Pancreas (tissue), 10 donors: ENCODE measurements at regions not wholly inside any gene's neighbourhood (a gene's known extent, or its start where the extent isn't known, plus 50 kb on each side); places are given as distances from the start of the nearest gene placed in this dataset.

Experiments used
- ATAC-seq, 4 donors: fragments of 200-7000 bp; cut with Tn5 transposase; one replicate each; pipeline versions ENCODE4 v1.8.0 to v1.9.1; 2020; ENCODE audit warnings: mild to moderate bottlenecking in 4 of 4, moderate library complexity in 4 of 4
- DNase-seq, 6 donors: peaks; one replicate each; pipeline ENCODE4 v3.0.0-alpha.2; 2020
- FAIRE-seq: peaks from 2 replicates; lab custom pipeline; 2012; peaks lifted over from hg19 to GRCh38; lab: Jason Lieb, UNC
- H3K27ac ChIP-seq, 4 donors: fragments of 200-600 bp; sonication (generic); 1 replicate in 3 of 4; 2 replicates in 1 of 4; pipeline versions ENCODE4 v1.5.0 to v1.8.0; 2020
- H3K27me3 ChIP-seq, 4 donors: fragments of 200-600 bp; one replicate each; pipeline ENCODE4 v1.8.0; 2021
- H3K36me3 ChIP-seq, 3 donors: fragments of 200-600 bp; sonication (generic) in 1 of 3; one replicate each; pipeline versions ENCODE4 v1.5.0 to v1.8.0; 2020 to 2021
- H3K4me1 ChIP-seq, 3 donors: fragments of 200-600 bp; one replicate each; pipeline ENCODE4 v1.8.0; 2021
- H3K4me3 ChIP-seq, 4 donors: fragments of 200-600 bp; sonication (generic) in 2 of 4; one replicate each; pipeline versions ENCODE4 v1.5.0 to v1.8.0; 2020 to 2021
- H3K9me3 ChIP-seq, 4 donors: fragments of 200-600 bp; one replicate each; pipeline ENCODE4 v1.8.0; 2021
- WGBS, 2 donors: extraction: QIAGEN DNeasy Blood & Tissue Kit; methylation state at CpG; one replicate each; pipeline ENCODE4 v1.1.7; 2013; 5-methylcytosine and 5-hydroxymethylcytosine counted together
- intact Hi-C, 3 donors: fragments of 100-400 bp; cut with DNase I; formaldehyde crosslinking; loops; one replicate each; pipeline versions ENCODE4 v1.11.1 to v1.14.2; 2022
- TF ChIP-seq, protein P1 (sequence below), 4 donors: fragments of 200-600 bp; sonication (generic) in 3 of 4; IDR thresholded peaks; one replicate each; pipeline versions ENCODE4 v1.5.0 to v1.8.0; 2021; ENCODE audit warnings: antibody characterized with exemption in 4 of 4
- donor health status: healthy with polysubstance abuse.
- donor health status: DM: no; HTN: no; CAD: no; lungs with moderate emphysema.
- donor health status: DM: no; HTN: no; CAD: no.
- donor health status: control.
- donor health status: control.
- donor health status: Bipolar disorder and iron deficiency.
- donor health status: DM: yes; HTN: yes; CAD: no.
- donor health status: DM: no; HTN: no; CAD: no.
- donor health status: DM: no; HTN: no; CAD: no.
- donor health status: DM: yes; HTN: yes; CAD: no.

- TF ChIP-seq, protein P1, sequence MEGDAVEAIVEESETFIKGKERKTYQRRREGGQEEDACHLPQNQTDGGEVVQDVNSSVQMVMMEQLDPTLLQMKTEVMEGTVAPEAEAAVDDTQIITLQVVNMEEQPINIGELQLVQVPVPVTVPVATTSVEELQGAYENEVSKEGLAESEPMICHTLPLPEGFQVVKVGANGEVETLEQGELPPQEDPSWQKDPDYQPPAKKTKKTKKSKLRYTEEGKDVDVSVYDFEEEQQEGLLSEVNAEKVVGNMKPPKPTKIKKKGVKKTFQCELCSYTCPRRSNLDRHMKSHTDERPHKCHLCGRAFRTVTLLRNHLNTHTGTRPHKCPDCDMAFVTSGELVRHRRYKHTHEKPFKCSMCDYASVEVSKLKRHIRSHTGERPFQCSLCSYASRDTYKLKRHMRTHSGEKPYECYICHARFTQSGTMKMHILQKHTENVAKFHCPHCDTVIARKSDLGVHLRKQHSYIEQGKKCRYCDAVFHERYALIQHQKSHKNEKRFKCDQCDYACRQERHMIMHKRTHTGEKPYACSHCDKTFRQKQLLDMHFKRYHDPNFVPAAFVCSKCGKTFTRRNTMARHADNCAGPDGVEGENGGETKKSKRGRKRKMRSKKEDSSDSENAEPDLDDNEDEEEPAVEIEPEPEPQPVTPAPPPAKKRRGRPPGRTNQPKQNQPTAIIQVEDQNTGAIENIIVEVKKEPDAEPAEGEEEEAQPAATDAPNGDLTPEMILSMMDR (IDR thresholded peaks at IDR 0.05): no peak
- Histone ChIP-seq H3K4me3 (no peak overlapping the region), H3K9me3 (no peaks in the 10 kb centered on the region), H3K27ac (no peak overlapping the region), H3K27me3 (no peaks in the 10 kb centered on the region), H3K36me3 (no peaks in the 10 kb centered on the region), H3K4me1 (peaks cover 0 to under 1% (median 0%) of the 10 kb centered on the region in 3 donors)
- intact Hi-C loops: no loop called here
- ATAC-seq: no peak
- no peak for FAIRE-seq
- 87 to 97% methylated on average over 3 of the region's 3 CpGs for WGBS, 2 donors
- DNase-seq: no peak
These were observed 556.7 kb upstream of the TMPRSS15 start for GRCh38 chr21:18960306-18960705.

GRCh38 chr21:18970416-18970815 lies 566.8 kb upstream of the TMPRSS15 start:
- Histone ChIP-seq H3K9me3 (no peaks in the 10 kb centered on the region), H3K4me3 (no peak overlapping the region), H3K27me3 (no peaks in the 10 kb centered on the region), H3K27ac (no peak overlapping the region), H3K4me1 (no peaks in the 10 kb centered on the region), H3K36me3 (no peaks in the 10 kb centered on the region)
- WGBS, 2 donors: 58 to 63% methylated on average over 1 of the region's 1 CpG
- intact Hi-C loops: no loop called here
- FAIRE-seq: no peak
- TF ChIP-seq, protein P1 (IDR thresholded peaks at IDR 0.05): no peak
- no peak for DNase-seq
- no peak for ATAC-seq

DNA sequence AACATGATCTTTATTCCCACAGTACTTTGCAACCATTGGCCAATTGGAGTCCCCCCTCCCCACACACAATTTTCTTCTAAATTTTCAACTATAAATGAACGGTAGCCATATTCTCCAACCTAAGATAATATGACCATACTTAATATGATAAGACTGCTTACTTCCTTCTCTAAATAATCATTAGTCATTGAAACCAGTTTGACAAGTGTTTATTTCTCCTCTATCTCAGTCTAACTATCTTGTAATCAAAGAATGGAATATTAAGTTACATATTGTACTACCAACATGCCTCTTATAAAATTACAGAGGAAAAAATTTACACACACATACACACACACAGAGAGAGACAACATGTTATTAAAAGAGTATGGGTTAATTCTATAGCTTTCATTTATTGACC lies 567.4 kb upstream of the TMPRSS15 start:
- no peak for DNase-seq
- Histone ChIP-seq H3K27me3 (no peaks in the 10 kb centered on the region), H3K36me3 (no peaks in the 10 kb centered on the region), H3K4me3 (no peak overlapping the region), H3K9me3 (no peaks in the 10 kb centered on the region), H3K27ac (no peak overlapping the region), H3K4me1 (no peaks in the 10 kb centered on the region)
- WGBS, 2 donors: 3 to 9% methylated on average over 1 of the region's 1 CpG
- no peak for FAIRE-seq
- no peak for ATAC-seq
- intact Hi-C loops: no loop called here
- TF ChIP-seq, protein P1 (IDR thresholded peaks at IDR 0.05): no peak

GRCh38 chr21:18985584-18985983 lies 582.0 kb upstream of the TMPRSS15 start:
- no peak overlapping the region for H3K27ac ChIP-seq
- DNase-seq: no peak
- H3K4me1 ChIP-seq: no peaks in the 10 kb centered on the region
- intact Hi-C loops: no loop called here
- no peaks in the 10 kb centered on the region for H3K9me3 ChIP-seq
- no peak overlapping the region for H3K4me3 ChIP-seq
- H3K27me3 ChIP-seq: no peaks in the 10 kb centered on the region
- no peaks in the 10 kb centered on the region for H3K36me3 ChIP-seq
- TF ChIP-seq, protein P1 (IDR thresholded peaks at IDR 0.05): no peak
- no peak for ATAC-seq
- no peak for FAIRE-seq

DNA sequence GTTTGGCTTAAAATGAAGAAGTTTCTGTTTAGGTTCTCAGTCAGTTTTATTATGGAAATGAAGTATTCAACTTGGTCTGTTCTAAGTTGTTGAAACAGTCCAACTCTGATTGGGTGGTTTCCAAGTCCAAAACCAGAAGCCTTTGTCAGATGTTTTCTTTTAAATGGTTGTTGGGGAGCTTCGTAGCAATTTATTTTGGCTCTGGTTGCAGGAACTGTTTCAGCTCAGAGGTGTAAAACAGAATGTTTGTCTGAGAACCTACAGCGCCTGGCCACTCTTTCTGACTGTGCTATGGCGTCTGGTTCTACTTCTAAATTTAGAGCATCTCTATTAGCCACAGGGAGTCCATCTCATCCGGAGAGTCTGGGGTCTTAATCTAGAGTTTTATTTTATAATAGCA lies 582.6 kb upstream of the TMPRSS15 start:
- H3K36me3 ChIP-seq: no peaks in the 10 kb centered on the region
- H3K9me3 ChIP-seq: no peaks in the 10 kb centered on the region
- WGBS, 2 donors: 52 to 69% methylated on average over 4 of the region's 4 CpGs
- no peak overlapping the region for H3K27ac ChIP-seq
- intact Hi-C loops: no loop called here
- H3K27me3 ChIP-seq: no peaks in the 10 kb centered on the region
- H3K4me3 ChIP-seq: no peak overlapping the region
- ATAC-seq: no peak
- H3K4me1 ChIP-seq: no peaks in the 10 kb centered on the region
- FAIRE-seq: peak; percentile 61
- TF ChIP-seq, protein P1 (IDR thresholded peaks at IDR 0.05): no peak
- DNase-seq: no peak
